Loucy (cell line): ENCODE measurements at regions not wholly inside any gene's neighbourhood (a gene's known extent, or its start where the extent isn't known, plus 50 kb on each side); places are given as distances from the start of the nearest gene placed in this dataset.

ENCODE experiments used
- H2AFZ ChIP-seq: fragments of 200-600 bp; sonication (generic); 2 replicates; pipeline ENCODE4 v1.6.0; 2016; ENCODE audit warnings: antibody characterized with exemption, mild to moderate bottlenecking, low read length, moderate library complexity
- H3F3A ChIP-seq: fragments of 200-600 bp; 2 replicates; pipeline ENCODE4 v1.6.0; 2016; ENCODE audit warnings: antibody characterized with exemption, low read depth, mild to moderate bottlenecking
- H3K27me3 ChIP-seq: fragments of 200-600 bp; sonication (generic); 2 replicates; pipeline ENCODE4 v1.6.1; 2014; ENCODE audit warnings: low read length, mild to moderate bottlenecking; ENCODE audit not compliant: insufficient read depth, poor library complexity, severe bottlenecking
- H3K36me3 ChIP-seq: fragments of 200-600 bp; sonication (generic); 2 replicates; pipeline ENCODE4 v1.6.1; 2016; ENCODE audit warnings: low read length; ENCODE audit not compliant: insufficient read depth
- H3K4me1 ChIP-seq: fragments of 200-600 bp; sonication (generic); 2 replicates; pipeline ENCODE4 v1.5.1; 2014; ENCODE audit warnings: low read length, mild to moderate bottlenecking; ENCODE audit not compliant: insufficient read depth, poor library complexity, severe bottlenecking
- H3K4me2 ChIP-seq: fragments of 200-600 bp; sonication (generic); 2 replicates; pipeline ENCODE4 v1.6.0; 2014; ENCODE audit warnings: antibody characterized with exemption, low read length, low read depth, mild to moderate bottlenecking; ENCODE audit not compliant: poor library complexity, severe bottlenecking
- H3K4me3 ChIP-seq: fragments of 200-600 bp; sonication (generic); 2 replicates; pipeline ENCODE4 v1.5.1; 2014; ENCODE audit warnings: low read length, mild to moderate bottlenecking, mixed read lengths; ENCODE audit not compliant: poor library complexity, severe bottlenecking
- H3K79me2 ChIP-seq: fragments of 200-600 bp; sonication (generic); 2 replicates; pipeline ENCODE4 v1.6.1; 2014; ENCODE audit warnings: low read length; ENCODE audit not compliant: insufficient read depth
- H3K9ac ChIP-seq: fragments of 200-600 bp; sonication (generic); 2 replicates; pipeline ENCODE4 v1.6.0; 2014; ENCODE audit warnings: mild to moderate bottlenecking, low read depth, low read length, moderate library complexity; ENCODE audit not compliant: poor library complexity, severe bottlenecking
- H3K9me2 ChIP-seq: fragments of 200-600 bp; sonication (generic); replicated peaks from 2 replicates; pipeline ENCODE4 v1.6.1; 2016; ENCODE audit warnings: low read depth, low read length, mixed read lengths
- H3K9me3 ChIP-seq: fragments of 200-600 bp; sonication (generic); 2 replicates; pipeline ENCODE4 v1.6.1; 2014; ENCODE audit warnings: mild to moderate bottlenecking, antibody characterized with exemption, low read length, low read depth; ENCODE audit not compliant: insufficient read depth
- H4K20me1 ChIP-seq: fragments of 200-600 bp; sonication (generic); 2 replicates; pipeline ENCODE4 v1.6.0; 2014; ENCODE audit warnings: antibody characterized with exemption, low read length, mild to moderate bottlenecking; ENCODE audit not compliant: insufficient read depth, poor library complexity, severe bottlenecking
- EZH2phosphoT487 ChIP-seq: fragments of 200-600 bp; IDR thresholded peaks from 2 replicates; pipeline ENCODE4 v1.6.1; 2018; ENCODE audit warnings: antibody characterized with exemption, mild to moderate bottlenecking, moderate library complexity, borderline replicate concordance
- TF ChIP-seq, protein P1 (sequence below): fragments of 200-600 bp; sonication (generic); conservative IDR thresholded peaks from 2 replicates; pipeline ENCODE4 v1.5.1; 2014; ENCODE audit warnings: mild to moderate bottlenecking, antibody characterized with exemption, low read length

DNA sequence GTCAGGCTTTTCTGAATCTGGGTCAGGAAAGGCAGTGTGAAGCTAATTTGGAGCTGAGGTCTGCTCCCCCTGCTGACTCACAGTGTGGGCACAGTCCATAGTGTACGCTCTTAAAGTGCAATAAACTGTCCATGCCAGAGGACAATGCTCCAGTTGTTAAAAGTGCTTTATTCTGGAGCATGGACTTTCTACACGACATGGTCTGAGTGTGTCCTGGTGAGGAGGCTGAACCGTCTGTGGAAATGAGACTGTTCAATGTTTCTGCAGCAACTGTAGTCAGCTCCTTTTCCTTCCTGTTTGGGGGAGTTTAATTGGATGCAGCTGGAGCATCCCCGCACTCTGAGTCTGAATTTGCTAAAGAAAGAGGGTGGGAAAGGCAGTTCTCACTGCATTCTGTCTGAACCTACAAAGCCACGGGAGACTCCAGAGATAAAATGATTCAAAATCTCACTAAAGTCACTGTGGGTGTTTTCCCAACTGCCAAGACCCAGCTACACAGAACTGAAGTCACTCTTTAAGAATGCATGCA, 110.2 kb upstream of the TRIB2 start:
- Histone ChIP-seq H3K9me3 (no peaks in the 10 kb centered on the region), H4K20me1 (no peaks in the 10 kb centered on the region), H3K4me2 (no peak overlapping the region), H3K27me3 (no peaks in the 10 kb centered on the region), H3K36me3 (no peaks in the 10 kb centered on the region), H3K4me3 (no peak overlapping the region), H3K9ac (no peak overlapping the region), H3K79me2 (no peaks in the 10 kb centered on the region), H3F3A (no peaks in the 10 kb centered on the region), H3K4me1 (peaks cover 11% of the 10 kb centered on the region), H3K9me2 (no peaks in the 10 kb centered on the region), H2AFZ (peak overlapping the region; percentile 64; the same call in 1 of the 2 replicates)
- TF ChIP-seq EZH2phosphoT487, result no peak
- TF ChIP-seq, protein P1, sequence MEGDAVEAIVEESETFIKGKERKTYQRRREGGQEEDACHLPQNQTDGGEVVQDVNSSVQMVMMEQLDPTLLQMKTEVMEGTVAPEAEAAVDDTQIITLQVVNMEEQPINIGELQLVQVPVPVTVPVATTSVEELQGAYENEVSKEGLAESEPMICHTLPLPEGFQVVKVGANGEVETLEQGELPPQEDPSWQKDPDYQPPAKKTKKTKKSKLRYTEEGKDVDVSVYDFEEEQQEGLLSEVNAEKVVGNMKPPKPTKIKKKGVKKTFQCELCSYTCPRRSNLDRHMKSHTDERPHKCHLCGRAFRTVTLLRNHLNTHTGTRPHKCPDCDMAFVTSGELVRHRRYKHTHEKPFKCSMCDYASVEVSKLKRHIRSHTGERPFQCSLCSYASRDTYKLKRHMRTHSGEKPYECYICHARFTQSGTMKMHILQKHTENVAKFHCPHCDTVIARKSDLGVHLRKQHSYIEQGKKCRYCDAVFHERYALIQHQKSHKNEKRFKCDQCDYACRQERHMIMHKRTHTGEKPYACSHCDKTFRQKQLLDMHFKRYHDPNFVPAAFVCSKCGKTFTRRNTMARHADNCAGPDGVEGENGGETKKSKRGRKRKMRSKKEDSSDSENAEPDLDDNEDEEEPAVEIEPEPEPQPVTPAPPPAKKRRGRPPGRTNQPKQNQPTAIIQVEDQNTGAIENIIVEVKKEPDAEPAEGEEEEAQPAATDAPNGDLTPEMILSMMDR, result peak; percentile 57

DNA sequence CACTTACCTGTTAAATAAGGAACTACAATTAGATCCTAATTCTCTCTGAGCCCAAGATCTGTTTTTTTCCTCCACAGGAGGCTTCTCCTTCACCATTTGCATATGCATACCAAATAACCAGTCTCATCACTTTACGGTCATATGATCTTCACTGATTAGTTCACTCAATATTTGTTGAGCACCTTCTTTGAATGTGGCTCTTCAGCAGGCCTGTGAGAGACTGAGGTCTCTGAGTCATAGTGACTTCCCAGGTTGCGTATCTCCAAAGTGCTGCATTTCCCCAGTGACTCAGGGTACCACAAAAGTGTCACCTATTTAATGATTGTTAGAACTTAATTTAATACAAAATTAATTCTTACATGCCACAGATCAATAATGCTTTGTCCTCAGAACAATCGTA, 108.8 kb upstream of the TRIB2 start:
- H3F3A ChIP-seq, result no peaks in the 10 kb centered on the region
- no peaks in the 10 kb centered on the region for H3K9me2 ChIP-seq
- no peak overlapping the region for H3K4me2 ChIP-seq
- H3K9me3 ChIP-seq, result no peaks in the 10 kb centered on the region
- no peak overlapping the region for H3K9ac ChIP-seq
- H3K4me1 ChIP-seq, result peaks cover 11% of the 10 kb centered on the region
- H4K20me1 ChIP-seq, result no peaks in the 10 kb centered on the region
- TF ChIP-seq EZH2phosphoT487, result no peak
- TF ChIP-seq, protein P1, result no peak
- no peak overlapping the region for H3K4me3 ChIP-seq
- no peaks in the 10 kb centered on the region for H3K27me3 ChIP-seq
- H2AFZ ChIP-seq, result no peak overlapping the region
- H3K36me3 ChIP-seq, result no peaks in the 10 kb centered on the region
- H3K79me2 ChIP-seq, result no peaks in the 10 kb centered on the region

DNA sequence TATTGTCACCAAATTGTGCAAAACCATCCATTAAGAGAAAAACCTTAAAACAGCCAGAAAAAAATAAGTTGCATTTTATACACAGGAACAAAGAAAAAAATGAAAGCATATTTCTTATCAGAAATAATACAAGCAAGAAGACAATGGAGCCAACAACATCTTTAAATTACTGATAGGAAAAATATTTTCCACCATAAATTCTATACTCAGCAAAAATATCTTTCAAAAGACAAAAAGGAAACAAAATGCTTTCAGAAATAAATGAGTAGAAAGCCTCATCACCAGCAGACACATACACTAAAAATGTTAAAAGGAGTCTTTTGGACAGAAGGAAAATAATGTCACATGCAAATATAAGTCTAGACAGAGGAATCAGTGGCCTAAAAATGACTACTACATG, 106.4 kb upstream of the TRIB2 start:
- Histone ChIP-seq H3K36me3 (no peaks in the 10 kb centered on the region), H3K9ac (no peak overlapping the region), H3K79me2 (no peaks in the 10 kb centered on the region), H3K27me3 (no peaks in the 10 kb centered on the region), H3K9me2 (no peaks in the 10 kb centered on the region), H4K20me1 (no peaks in the 10 kb centered on the region), H3K9me3 (no peaks in the 10 kb centered on the region), H3F3A (no peaks in the 10 kb centered on the region), H2AFZ (no peak overlapping the region), H3K4me3 (no peak overlapping the region), H3K4me2 (no peak overlapping the region), H3K4me1 (peaks cover 11% of the 10 kb centered on the region)
- TF ChIP-seq, protein P1, result no peak
- TF ChIP-seq EZH2phosphoT487, result no peak
